Neutrophil (primary cell): ENCODE measurements at regions not wholly inside any gene's neighbourhood (a gene's known extent, or its start where the extent isn't known, plus 50 kb on each side); places are given as distances from the start of the nearest gene placed in this dataset.

Experiments used
- H3K27ac ChIP-seq: fragments of 200-600 bp; sonication (generic); 2 replicates; pipeline ENCODE4 v1.5.1; 2016; ENCODE audit warnings: mild to moderate bottlenecking, moderate library complexity
- H3K27me3 ChIP-seq: fragments of 200-600 bp; sonication (generic); 2 replicates; pipeline ENCODE4 v1.6.0; 2016; ENCODE audit warnings: mild to moderate bottlenecking
- H3K36me3 ChIP-seq: fragments of 200-600 bp; sonication (generic); 2 replicates; pipeline ENCODE4 v1.5.1; 2017
- H3K4me1 ChIP-seq, 2 experiments: fragments of 200-600 bp in 1 of 2; sonication (generic) in 1 of 2; 1 replicate in 1 of 2; 2 replicates in 1 of 2; pipeline versions ENCODE4 v1.5.1 to v1.6.1; 2013 to 2016; ENCODE audit warnings: low read depth in 1 of 2, low read length in 1 of 2, mild to moderate bottlenecking in 1 of 2, moderate library complexity in 1 of 2; ENCODE audit not compliant: control insufficient read depth in 1 of 2, insufficient read depth in 1 of 2
- H3K4me3 ChIP-seq, 2 experiments: fragments of 200-600 bp in 1 of 2; sonication (generic) in 1 of 2; 1 replicate in 1 of 2; 2 replicates in 1 of 2; pipeline ENCODE4 v1.5.1; 2013 to 2016; ENCODE audit warnings: low read depth in 1 of 2, low read length in 1 of 2, mild to moderate bottlenecking in 1 of 2, moderate library complexity in 1 of 2
- H3K9me3 ChIP-seq: fragments of 200-600 bp; sonication (generic); 2 replicates; pipeline ENCODE4 v1.5.1; 2016
- TF ChIP-seq, protein P1 (sequence below): fragments of 200-600 bp; sonication (generic); IDR thresholded peaks from 2 replicates; pipeline ENCODE4 v1.5.1; 2016; ENCODE audit warnings: antibody characterized with exemption

GRCh38 chr9:26520141-26520540, 372.5 kb downstream of the CAAP1 start:
- H3K27ac ChIP-seq = no peak overlapping the region
- H3K4me3 ChIP-seq = no peak overlapping the region
- H3K36me3 ChIP-seq = no peaks in the 10 kb centered on the region
- TF ChIP-seq, protein P1, sequence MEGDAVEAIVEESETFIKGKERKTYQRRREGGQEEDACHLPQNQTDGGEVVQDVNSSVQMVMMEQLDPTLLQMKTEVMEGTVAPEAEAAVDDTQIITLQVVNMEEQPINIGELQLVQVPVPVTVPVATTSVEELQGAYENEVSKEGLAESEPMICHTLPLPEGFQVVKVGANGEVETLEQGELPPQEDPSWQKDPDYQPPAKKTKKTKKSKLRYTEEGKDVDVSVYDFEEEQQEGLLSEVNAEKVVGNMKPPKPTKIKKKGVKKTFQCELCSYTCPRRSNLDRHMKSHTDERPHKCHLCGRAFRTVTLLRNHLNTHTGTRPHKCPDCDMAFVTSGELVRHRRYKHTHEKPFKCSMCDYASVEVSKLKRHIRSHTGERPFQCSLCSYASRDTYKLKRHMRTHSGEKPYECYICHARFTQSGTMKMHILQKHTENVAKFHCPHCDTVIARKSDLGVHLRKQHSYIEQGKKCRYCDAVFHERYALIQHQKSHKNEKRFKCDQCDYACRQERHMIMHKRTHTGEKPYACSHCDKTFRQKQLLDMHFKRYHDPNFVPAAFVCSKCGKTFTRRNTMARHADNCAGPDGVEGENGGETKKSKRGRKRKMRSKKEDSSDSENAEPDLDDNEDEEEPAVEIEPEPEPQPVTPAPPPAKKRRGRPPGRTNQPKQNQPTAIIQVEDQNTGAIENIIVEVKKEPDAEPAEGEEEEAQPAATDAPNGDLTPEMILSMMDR = no peak
- H3K4me1 ChIP-seq = no peaks in the 10 kb centered on the region
- H3K27me3 ChIP-seq = no peaks in the 10 kb centered on the region
- no peaks in the 10 kb centered on the region for H3K9me3 ChIP-seq

GRCh38 chr9:26516773-26517343, 375.7 kb downstream of the CAAP1 start:
- H3K4me1 ChIP-seq = no peaks in the 10 kb centered on the region
- no peaks in the 10 kb centered on the region for H3K36me3 ChIP-seq
- TF ChIP-seq, protein P1 = no peak
- H3K9me3 ChIP-seq = no peaks in the 10 kb centered on the region
- no peak overlapping the region for H3K4me3 ChIP-seq
- no peak overlapping the region for H3K27ac ChIP-seq
- H3K27me3 ChIP-seq = no peaks in the 10 kb centered on the region

- H3K9me3 ChIP-seq = no peaks in the 10 kb centered on the region
- TF ChIP-seq, protein P1 = no peak
- H3K4me1 ChIP-seq = no peaks in the 10 kb centered on the region
- no peaks in the 10 kb centered on the region for H3K36me3 ChIP-seq
- H3K27ac ChIP-seq = no peak overlapping the region
- H3K27me3 ChIP-seq = no peaks in the 10 kb centered on the region
- H3K4me3 ChIP-seq = no peak overlapping the region
These were observed 378.9 kb downstream of the CAAP1 start for GRCh38 chr9:26513730-26514129.

GRCh38 chr9:26510137-26510536, 382.5 kb downstream of the CAAP1 start:
- no peak overlapping the region for H3K4me3 ChIP-seq
- no peaks in the 10 kb centered on the region for H3K9me3 ChIP-seq
- TF ChIP-seq, protein P1 = no peak
- no peaks in the 10 kb centered on the region for H3K36me3 ChIP-seq
- no peaks in the 10 kb centered on the region for H3K4me1 ChIP-seq
- H3K27ac ChIP-seq = no peak overlapping the region
- no peaks in the 10 kb centered on the region for H3K27me3 ChIP-seq

DNA sequence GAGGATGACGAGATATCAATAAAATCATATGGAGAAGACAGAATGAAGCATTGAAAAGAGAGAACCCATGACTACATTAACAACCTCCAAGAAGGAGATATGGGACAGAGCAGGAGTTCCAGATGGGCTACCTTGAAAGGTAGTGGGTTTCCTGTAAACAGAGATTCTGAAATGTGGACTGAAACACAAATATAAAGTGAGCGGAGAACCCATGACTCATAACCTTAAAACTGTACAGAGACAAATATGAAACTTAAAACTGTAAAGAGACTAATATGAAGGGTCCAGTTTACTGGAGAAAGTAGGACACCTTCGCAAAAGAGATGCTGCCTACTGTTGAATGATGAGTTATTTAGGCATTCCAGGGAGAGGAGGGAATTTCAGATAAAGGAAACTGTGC, 383.7 kb downstream of the CAAP1 start:
- TF ChIP-seq, protein P1 = no peak
- Histone ChIP-seq H3K27me3 (no peaks in the 10 kb centered on the region), H3K36me3 (no peaks in the 10 kb centered on the region), H3K27ac (no peak overlapping the region), H3K9me3 (no peaks in the 10 kb centered on the region), H3K4me3 (no peak overlapping the region), H3K4me1 (no peaks in the 10 kb centered on the region)

DNA sequence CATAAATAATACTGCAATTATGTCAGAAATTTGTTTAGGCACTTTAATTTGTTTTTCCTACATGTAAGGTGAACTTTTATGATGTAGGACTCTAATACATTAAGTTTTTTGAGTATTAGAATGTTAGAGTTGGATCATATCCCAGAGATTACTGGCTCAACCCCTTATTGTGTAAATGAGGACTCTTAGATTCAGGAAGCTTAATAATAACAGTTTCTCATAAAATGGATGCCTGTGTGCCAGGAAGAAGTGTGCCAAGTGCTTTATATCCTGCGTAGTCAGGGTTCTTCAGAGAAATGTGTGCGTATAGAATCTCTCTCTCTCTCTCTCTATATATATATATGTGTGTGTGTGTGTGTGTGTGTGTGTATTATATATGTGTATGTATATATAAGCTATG, 388.5 kb downstream of the CAAP1 start:
- Histone ChIP-seq H3K9me3 (no peaks in the 10 kb centered on the region), H3K4me1 (no peaks in the 10 kb centered on the region)

More for the DNA sequence above, 388.5 kb downstream of the CAAP1 start:
- H3K27me3 ChIP-seq = no peaks in the 10 kb centered on the region
- TF ChIP-seq, protein P1 = no peak
- no peak overlapping the region for H3K27ac ChIP-seq
- no peak overlapping the region for H3K4me3 ChIP-seq
- no peaks in the 10 kb centered on the region for H3K36me3 ChIP-seq
